ENCODE measurements at regions not wholly inside any gene's neighbourhood (a gene's known extent, or its start where the extent isn't known, plus 50 kb on each side); places are given as distances from the start of the nearest gene placed in this dataset.

GRCh38 chr6:147674099-147674498, 165.6 kb downstream of the SAMD5 start:
- no peak for DNase-seq (ENCODE audit: low read depth)

- DNase-seq (ENCODE audit: low read depth): no peak
Observed at GRCh38 chr6:147674794-147675193, 166.3 kb downstream of the SAMD5 start.

DNA sequence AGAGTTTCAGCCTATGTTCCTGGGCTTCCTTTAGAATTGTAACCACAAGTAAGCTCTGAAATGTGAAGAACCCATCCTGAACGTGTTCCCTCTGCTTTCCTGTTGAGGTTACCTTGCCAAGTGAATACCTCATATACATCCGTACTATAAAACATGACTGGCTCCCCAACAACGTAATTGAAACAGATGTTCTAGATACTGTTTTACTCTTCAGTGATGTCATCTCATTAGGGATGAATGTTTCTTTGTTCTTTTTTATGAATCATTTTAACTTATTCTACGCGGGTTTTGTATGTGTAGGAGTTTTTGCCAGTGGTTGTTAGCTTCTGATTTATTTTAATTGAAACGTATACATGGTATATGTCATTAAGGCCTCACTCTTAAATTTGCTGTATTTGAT, 166.8 kb downstream of the SAMD5 start:
- peak; percentile 94 for DNase-seq (ENCODE audit: low read depth)

DNA sequence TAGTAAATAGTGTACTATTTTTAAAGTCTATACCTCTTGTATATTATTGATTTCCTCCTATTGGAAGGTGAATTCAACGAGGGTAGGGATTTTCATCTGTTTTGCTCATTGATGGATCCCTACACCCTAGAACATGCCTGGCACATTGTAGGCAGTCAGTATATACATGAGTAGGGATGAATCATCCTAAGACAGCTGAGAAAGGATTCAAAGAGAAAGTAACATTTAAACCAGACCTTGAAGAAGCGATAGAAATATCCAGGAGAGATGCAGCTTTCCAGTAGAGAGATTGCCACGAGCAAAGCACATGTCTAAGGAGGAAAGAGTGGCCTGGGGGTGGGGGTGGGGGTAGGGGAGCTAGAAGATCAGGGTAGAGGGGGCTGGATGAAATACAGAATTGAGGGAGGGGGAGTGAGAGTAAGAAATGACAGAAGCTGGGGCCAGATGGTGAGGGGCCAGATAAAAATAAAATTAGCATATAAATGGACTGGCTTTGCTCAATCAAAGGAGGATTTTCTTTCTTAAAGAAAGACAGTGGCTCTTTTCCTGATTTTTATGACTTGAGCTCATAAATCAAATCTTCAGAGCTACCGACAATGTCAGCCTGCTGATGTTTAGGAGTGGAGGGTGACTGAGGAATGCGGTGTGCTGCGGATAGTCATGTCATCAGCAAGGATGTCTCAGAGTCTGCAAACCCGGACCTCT, 168.2 kb downstream of the SAMD5 start:
- DNase-seq (ENCODE audit: low read depth): peak; percentile 76

DNA sequence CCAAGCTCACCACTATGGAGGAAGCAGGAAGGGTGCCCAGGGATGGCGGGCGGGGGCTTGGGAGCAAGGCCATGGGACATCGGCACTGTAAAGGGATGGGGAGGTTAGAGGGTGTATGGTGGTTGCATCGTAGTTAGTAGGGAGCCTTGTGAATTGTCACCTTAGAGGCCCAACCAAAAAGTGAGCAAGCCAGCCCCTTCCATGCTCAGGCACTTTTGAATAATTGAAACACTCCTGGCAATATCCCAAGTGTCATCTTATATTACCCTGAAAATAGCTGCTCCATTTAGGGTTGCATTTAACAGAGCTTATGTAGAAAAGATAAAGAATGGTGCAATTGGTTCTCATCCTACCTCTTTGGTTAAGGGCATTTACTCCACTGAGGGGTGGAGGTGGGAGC, 169.2 kb downstream of the SAMD5 start:
- no peak for DNase-seq (ENCODE audit: low read depth)

DNA sequence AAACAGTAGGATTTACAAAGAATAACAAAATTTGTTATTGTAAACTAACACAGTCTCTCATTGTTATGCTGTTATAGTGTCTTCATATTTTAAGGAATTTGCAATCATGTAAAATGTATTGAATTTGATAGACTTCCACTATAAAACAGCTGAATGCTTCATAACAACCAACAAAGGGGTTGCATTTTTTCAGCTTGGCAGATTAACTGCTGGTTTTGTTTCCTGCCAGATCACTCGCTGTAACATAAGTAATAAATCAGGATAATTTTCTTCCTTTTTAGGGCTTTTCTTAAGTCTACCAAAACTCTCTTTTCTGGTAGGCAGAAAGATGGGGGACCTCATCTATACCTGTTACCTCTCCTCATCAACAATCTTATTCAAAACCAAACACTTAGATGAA, 169.8 kb downstream of the SAMD5 start:
- no peak for DNase-seq (ENCODE audit: low read depth)

GRCh38 chr6:147684906-147685305, 176.4 kb downstream of the SAMD5 start:
- DNase-seq (ENCODE audit: low read depth): no peak

GRCh38 chr6:147689398-147689797, 180.9 kb downstream of the SAMD5 start:
- peak; percentile 79 for DNase-seq (ENCODE audit: low read depth)

- DNase-seq (ENCODE audit: low read depth): no peak
Observed at GRCh38 chr6:147691446-147691845, 183.0 kb downstream of the SAMD5 start.

GRCh38 chr6:147693181-147693580, 184.7 kb downstream of the SAMD5 start:
- no peak for DNase-seq (ENCODE audit: low read depth)

GRCh38 chr6:147694556-147694955, 186.1 kb downstream of the SAMD5 start:
- DNase-seq (ENCODE audit: low read depth): peak; percentile 43

DNA sequence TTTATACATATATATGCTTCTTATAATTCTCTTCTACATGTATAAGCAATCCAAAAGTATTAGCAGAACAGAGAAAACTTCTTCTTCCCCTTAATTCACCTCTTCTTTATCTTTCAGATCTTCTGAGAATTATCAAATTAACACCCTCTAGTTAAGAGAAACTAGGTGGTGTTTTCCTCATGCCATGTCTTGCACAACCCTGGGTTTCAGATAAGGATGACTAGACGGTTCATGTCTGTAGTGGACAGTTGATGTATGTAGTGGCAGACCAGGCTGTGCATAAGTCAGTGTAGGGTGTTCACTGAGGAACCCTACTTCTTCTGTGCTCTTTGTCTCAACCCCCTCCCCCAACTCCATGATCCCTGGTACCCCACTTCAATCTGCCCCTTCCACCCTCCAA, 187.3 kb downstream of the SAMD5 start:
- DNase-seq (ENCODE audit: low read depth): no peak

DNA sequence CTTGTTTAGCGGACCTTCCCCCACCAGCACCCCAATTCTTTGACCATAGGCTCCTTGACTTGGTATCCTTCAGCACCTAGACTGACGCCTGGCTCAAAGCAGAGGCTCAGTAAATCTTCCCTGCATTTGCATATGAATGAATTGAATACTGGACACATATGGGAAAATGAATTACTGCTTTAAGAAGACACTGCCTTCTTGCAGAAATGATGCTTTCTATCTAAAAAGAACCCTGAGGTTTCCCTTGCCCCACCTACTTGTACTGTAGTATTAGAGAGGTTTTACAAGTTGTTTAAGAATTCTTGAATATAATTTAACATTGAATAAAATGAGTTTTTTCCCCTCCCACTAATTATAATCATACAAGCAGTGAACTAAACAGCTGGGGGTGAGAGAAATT, 190.7 kb downstream of the SAMD5 start:
- DNase-seq (ENCODE audit: low read depth): no peak

DNA sequence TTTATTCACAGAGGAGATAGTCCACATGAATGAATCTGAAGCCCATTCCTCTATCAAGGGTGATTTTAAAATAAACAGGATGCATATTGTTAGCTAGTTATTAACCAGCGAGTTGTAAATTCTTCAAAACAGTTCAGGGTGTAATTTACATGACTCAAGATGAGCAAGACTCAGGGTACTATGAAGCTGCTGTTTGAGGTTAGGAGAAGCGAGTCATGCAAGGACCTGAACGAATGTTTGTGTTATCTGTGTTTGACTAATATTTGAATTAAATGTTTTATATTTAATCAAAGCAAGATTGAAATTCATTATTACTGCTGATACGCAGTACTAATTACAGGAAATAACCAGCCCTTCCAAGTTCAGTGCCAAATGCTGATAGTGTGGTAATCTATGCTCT, 191.1 kb downstream of the SAMD5 start:
- peak; percentile 91 for DNase-seq (ENCODE audit: low read depth)

DNA sequence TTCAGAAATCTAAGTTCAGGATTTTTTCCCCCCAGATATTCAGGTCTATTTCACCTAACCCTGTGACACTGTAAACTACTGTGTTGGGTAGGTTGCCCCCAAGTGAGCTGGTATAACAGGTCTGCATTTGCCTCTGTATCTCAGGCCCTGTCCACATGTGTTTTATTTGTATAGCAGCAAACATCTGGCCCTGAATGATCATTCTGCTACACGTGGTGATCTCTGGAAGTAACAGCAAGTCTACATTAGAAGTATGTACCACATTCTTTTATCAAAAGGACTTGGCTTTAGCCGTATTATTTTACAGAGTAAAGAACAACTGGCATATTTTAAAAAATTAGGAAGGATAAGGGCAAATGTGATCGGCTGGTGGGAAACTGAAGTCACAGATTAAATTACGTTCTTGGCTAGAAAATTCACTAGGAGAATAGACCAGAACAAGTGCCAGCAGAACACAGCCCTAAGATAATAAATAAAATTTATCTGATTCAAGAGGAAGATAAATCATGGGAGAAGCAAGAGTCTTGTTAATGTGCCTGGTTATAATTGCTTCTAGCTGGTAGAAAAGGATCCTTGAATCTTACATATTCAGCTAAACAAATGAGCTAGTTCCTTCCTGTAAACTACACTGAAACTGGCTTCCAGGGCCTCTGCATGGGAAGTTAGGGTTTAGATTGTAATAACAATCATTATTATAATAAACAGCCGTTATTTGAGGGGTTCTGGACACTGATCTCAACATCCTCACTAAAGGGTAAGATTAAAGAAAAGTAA, 192.1 kb downstream of the SAMD5 start:
- DNase-seq (ENCODE audit: low read depth): no peak

DNA sequence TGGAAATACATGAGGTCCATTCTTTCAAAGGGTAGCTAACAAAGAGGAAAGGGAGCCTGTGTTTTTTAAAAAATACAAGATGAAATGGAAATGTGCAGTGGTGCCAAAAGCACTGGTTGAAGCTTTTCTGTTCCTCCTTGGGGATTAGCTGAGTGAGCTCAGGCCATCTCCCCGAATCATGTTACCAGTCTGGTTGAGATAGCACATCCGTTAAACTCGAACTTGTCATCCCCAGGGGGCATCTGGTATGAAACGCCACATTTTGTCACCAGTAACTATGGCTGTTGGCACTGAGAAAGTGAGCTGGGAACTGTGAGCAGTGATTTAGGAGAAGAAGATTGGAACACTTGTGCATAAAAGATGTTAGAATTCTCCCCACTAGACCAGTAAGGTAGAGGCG, 196.2 kb downstream of the SAMD5 start:
- no peak for DNase-seq (ENCODE audit: low read depth)

- DNase-seq (ENCODE audit: low read depth): no peak
Observed at GRCh38 chr6:147707524-147707923, 199.0 kb downstream of the SAMD5 start.

GRCh38 chr6:147708170-147708569, 199.7 kb downstream of the SAMD5 start:
- DNase-seq (ENCODE audit: low read depth): no peak

GRCh38 chr6:147709396-147710272, 201.1 kb downstream of the SAMD5 start:
- DNase-seq (ENCODE audit: low read depth): peak; percentile 23

DNA sequence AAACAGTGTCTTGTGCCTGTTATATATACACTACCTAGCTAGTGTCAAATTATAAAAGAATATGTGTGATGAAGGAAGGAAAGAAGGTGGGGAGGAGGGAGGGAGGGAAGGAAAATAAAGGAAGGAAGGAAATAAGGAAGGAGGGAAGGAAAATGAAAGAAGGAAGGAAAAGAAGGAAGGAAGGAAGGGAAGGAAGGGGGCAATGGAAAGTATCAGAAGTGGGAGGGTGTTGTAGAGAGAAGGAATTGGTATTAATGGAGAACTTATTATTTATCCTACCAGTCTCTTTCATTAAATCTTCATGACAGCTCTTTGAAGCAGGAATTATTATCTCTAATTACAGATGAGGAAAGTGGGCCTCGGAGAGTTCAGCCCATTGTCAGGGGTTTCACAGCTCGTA, 202.4 kb downstream of the SAMD5 start:
- no peak for DNase-seq (ENCODE audit: low read depth)

DNA sequence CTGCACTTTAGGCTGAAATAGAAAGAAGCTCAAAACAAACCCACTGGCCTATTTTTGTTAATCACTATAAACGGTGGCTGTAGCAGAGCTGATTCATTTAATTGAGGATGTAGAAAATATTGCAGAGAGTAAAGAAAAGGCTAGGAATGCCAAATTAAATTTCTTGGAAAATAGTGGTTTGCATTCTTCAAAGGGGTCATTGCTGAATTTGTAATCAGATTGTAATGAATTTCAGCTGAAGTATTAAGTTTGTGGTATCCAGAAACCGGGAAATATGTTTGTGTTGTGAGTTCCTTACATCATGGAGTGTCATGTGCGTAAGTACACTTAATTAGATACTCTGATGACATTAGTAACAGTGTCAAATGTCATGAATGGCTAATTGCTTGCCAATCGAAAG, 203.0 kb downstream of the SAMD5 start:
- DNase-seq (ENCODE audit: low read depth): no peak

DNA sequence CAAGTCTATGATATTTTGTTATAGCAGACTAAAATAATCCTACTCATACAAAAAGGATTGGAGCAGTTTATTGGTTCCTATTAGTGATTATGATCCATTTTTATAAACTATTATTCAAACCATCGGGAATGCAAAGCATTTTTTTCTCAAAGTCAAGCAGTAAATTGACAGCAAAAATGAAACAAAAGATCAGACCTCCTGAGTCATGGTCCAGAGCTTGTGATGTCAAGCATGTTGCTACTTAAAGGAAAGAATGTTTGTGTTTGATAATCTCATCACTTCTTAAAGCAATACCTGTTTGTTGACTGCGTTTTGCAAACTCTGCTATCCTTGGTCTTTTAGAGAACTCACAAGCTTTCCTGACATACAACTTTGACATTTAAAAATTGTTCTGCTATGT, 204.4 kb downstream of the SAMD5 start:
- DNase-seq (ENCODE audit: low read depth): no peak

DNA sequence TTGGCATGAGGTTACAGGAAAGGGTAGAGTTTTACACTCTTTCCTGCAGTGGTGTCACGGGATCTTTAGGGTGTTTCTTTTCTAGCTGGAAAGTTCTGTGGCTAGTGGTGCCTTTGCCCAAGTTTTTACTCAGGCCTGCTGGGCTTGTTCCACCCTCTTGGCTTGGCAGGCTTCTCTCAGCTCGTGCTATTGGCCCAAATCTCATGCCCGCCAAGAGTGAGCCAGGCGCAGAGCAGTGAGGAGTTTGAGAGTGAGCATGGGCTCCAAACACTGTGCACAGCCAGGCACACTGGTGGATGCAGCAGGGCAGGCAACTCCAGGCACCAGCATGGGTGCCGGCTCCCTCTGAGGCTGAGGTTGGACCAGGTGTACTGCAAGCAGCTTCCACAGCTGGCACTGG, 206.5 kb downstream of the SAMD5 start:
- no peak for DNase-seq (ENCODE audit: low read depth)
